ENCODE measurements at regions not wholly inside any gene's neighbourhood (a gene's known extent, or its start where the extent isn't known, plus 50 kb on each side); places are given as distances from the start of the nearest gene placed in this dataset.

DNA sequence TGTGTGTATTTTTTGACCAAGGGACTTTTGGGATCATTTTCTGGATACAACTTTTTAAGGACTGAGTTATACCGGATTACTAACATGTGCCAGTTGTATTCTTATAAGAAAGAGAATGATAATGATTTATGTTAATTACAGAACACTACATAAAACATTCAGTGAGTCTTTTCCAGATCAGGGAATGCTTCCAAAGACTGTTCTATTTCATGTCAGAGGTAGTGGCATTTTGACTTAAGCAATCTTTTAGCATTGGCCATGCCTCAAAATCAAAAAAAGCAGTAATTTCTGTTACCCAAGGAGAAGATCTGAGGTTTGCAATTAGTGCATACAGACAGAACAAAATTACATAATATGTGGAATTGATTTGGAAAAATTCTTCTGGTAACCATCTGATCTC, 413.0 kb upstream of the CDH9 start:
- Histone ChIP-seq H3K4me1 (replicated peaks in 1 of 4; ENCODE audit: control insufficient read depth in 3 of 4, insufficient read depth in 4 of 4, low read length in 3 of 4) (no peaks in the 10 kb centered on the region), H3K9me3 (ENCODE audit: insufficient read depth in 2 of 2, low read depth in 1 of 2, low read length in 1 of 2) (no peaks in the 10 kb centered on the region)

More for the DNA sequence above, 413.0 kb upstream of the CDH9 start:
- H3K4me2 ChIP-seq (ENCODE audit: insufficient read depth in 1 of 2, low read depth in 2 of 2, low read length in 2 of 2) = no peak overlapping the region
- no peak overlapping the region for H3K23ac ChIP-seq (ENCODE audit: insufficient read length)
- no peak overlapping the region for H3K9ac ChIP-seq (replicated peaks in 1 of 4; ENCODE audit: extremely low read depth in 1 of 4, low read depth in 3 of 4, low read length in 3 of 4)
- ChIA-PET CTCF (ENCODE audit: partially characterized antibody) (no interaction called here), POLR2A (ENCODE audit: partially characterized antibody) (no interaction called here)
- no peak overlapping the region for H2BK12ac ChIP-seq (ENCODE audit: low read depth, low read length)
- H3K4me3 ChIP-seq (ENCODE audit: extremely low read depth in 1 of 4, insufficient read depth in 2 of 4, low read depth in 3 of 4, low read length in 4 of 4) = no peak overlapping the region
- H3K27ac ChIP-seq (ENCODE audit: low read depth, low read length) = no peak overlapping the region
- no peak overlapping the region for H3K18ac ChIP-seq (ENCODE audit: extremely low read depth, low read length)
- H3K79me2 ChIP-seq (ENCODE audit: control insufficient read depth in 1 of 2, insufficient read depth in 2 of 2, low read length in 2 of 2) = no peaks in the 10 kb centered on the region
- no peak overlapping the region for H2AFZ ChIP-seq (ENCODE audit: low read length)
- H2BK120ac ChIP-seq (replicated peaks; ENCODE audit: low read depth, low read length) = no peak overlapping the region
- no peak for FAIRE-seq
- no peaks in the 10 kb centered on the region for H3K36me3 ChIP-seq (ENCODE audit: control insufficient read depth in 2 of 4, insufficient read depth in 4 of 4, low read length in 3 of 4)
- no peak overlapping the region for H2BK15ac ChIP-seq (ENCODE audit: low read length)
- no peak overlapping the region for H2AK5ac ChIP-seq (ENCODE audit: low read depth, low read length)
- 92% methylated on average over 1 of the region's 1 CpG; no CpG with 5 or more reads in 1 of the 2 experiments for WGBS, 2 experiments (ENCODE audit: extremely low coverage in 1 of 2, insufficient coverage in 1 of 2, insufficient read length in 1 of 2, insufficient replicate concordance in 2 of 2, low coverage in 1 of 2, low lambda C conversion rate in 2 of 2, missing lambda C conversion rate in 1 of 2)
- H4K5ac ChIP-seq (ENCODE audit: insufficient read length, low read depth, low read length) = no peak overlapping the region
- no peak overlapping the region for H2BK20ac ChIP-seq (ENCODE audit: low read length)
- H3K79me1 ChIP-seq (ENCODE audit: low read depth, low read length) = no peaks in the 10 kb centered on the region
- no peak overlapping the region for H3K4ac ChIP-seq (replicated peaks; ENCODE audit: insufficient read length, low read depth, low read length)
- no peaks in the 10 kb centered on the region for H4K20me1 ChIP-seq (replicated peaks in 1 of 2; ENCODE audit: control insufficient read depth in 1 of 2, insufficient read depth in 2 of 2, low read length in 2 of 2)
- no peak for DNase-seq (ENCODE audit: low read depth in 1 of 2, low spot score in 2 of 2)
- H4K91ac ChIP-seq (replicated peaks; ENCODE audit: insufficient read length, low read length) = no peak overlapping the region
- H3K23me2 ChIP-seq (ENCODE audit: low read depth, low read length) = no peaks in the 10 kb centered on the region
- TF ChIP-seq, protein P1, sequence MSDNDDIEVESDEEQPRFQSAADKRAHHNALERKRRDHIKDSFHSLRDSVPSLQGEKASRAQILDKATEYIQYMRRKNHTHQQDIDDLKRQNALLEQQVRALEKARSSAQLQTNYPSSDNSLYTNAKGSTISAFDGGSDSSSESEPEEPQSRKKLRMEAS (IDR thresholded peaks at IDR 0.05) = no peak
- TF ChIP-seq, protein P2, sequence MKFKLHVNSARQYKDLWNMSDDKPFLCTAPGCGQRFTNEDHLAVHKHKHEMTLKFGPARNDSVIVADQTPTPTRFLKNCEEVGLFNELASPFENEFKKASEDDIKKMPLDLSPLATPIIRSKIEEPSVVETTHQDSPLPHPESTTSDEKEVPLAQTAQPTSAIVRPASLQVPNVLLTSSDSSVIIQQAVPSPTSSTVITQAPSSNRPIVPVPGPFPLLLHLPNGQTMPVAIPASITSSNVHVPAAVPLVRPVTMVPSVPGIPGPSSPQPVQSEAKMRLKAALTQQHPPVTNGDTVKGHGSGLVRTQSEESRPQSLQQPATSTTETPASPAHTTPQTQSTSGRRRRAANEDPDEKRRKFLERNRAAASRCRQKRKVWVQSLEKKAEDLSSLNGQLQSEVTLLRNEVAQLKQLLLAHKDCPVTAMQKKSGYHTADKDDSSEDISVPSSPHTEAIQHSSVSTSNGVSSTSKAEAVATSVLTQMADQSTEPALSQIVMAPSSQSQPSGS (IDR thresholded peaks at IDR 0.05; ENCODE audit: low read length) = no peak
- TF ChIP-seq JUND (IDR thresholded peaks at IDR 0.05; ENCODE audit: low read length) (no peak), RAD21 (IDR thresholded peaks at IDR 0.05 in 1 of 2, conservative IDR thresholded peaks at IDR 0.05 in 1 of 2; ENCODE audit: low read depth in 2 of 2, low read length in 2 of 2) (no peak), POLR2AphosphoS5 (IDR thresholded peaks at IDR 0.05; ENCODE audit: low read depth, low read length) (no peak)
- H3K27me3 ChIP-seq (replicated peaks in 1 of 4; ENCODE audit: control insufficient read depth in 3 of 4, extremely low read depth in 1 of 4, insufficient read depth in 3 of 4, low read length in 3 of 4) = no peaks in the 10 kb centered on the region
- H3K56ac ChIP-seq (replicated peaks; ENCODE audit: insufficient read length, low read depth, low read length) = no peak overlapping the region
- H2BK5ac ChIP-seq (ENCODE audit: low read depth, low read length) = no peak overlapping the region
- no peak overlapping the region for H3K14ac ChIP-seq (ENCODE audit: insufficient read length)
- H4K8ac ChIP-seq (ENCODE audit: extremely low read depth, insufficient read depth, low read length) = no peak overlapping the region

Measured in H1 (cell line).